NB4 (cell line): ENCODE measurements at regions not wholly inside any gene's neighbourhood (a gene's known extent, or its start where the extent isn't known, plus 50 kb on each side); places are given as distances from the start of the nearest gene placed in this dataset.

ENCODE experiments used
- CTCF ChIP-seq: IDR thresholded peaks from one replicate; pipeline ENCODE4 v1.5.1; 2012; ENCODE audit warnings: low read depth, low read length
- MYC ChIP-seq: IDR thresholded peaks from 2 replicates; pipeline ENCODE4 v1.6.1; 2011; ENCODE audit warnings: low read depth, low read length

DNA sequence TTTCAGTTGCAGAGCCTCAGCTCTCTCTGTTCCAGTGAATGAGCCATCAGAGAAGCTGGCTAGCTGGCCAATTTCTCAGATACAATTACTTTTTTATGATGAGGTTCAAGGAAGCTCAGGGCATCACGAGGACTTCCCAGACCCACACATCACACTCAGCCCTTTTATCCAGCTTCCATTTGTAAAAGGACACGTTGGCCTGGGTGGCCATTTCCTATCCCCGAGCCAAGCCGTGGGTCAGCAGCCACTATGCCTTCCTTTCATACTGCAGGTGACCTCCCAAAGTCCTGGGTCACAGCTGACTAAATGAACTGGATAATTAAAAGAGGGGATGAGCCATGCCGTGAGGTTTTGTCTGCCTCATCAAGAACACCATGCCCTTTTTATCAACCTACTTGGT, 236.9 kb upstream of the PPARGC1A start:
- TF ChIP-seq CTCF (no peak), MYC (no peak)
